Astrocyte (in vitro differentiated cells and primary cell): ENCODE measurements at regions not wholly inside any gene's neighbourhood (a gene's known extent, or its start where the extent isn't known, plus 50 kb on each side); places are given as distances from the start of the nearest gene placed in this dataset.

Experiments used
- DNase-seq: peaks from one replicate; pipeline ENCODE4 v3.0.0-alpha.2; 2010; ENCODE audit warnings: low read depth
- FAIRE-seq: peaks from 2 replicates; lab custom pipeline; 2011; peaks lifted over from hg19 to GRCh38; lab: Jason Lieb, UNC
- H2AFZ ChIP-seq: 2 replicates; pipeline ENCODE4 v1.6.0; 2012; ENCODE audit warnings: low read depth, low read length, inconsistent platforms
- H3K27ac ChIP-seq: 2 replicates; pipeline ENCODE4 v1.5.1; 2011; ENCODE audit warnings: low read depth, low read length, inconsistent platforms
- H3K27me3 ChIP-seq: 2 replicates; pipeline ENCODE4 v1.6.0; 2011; ENCODE audit warnings: low read length, inconsistent platforms; ENCODE audit not compliant: insufficient read depth
- H3K36me3 ChIP-seq: 2 replicates; pipeline ENCODE4 v1.5.1; 2011; ENCODE audit warnings: low read length, inconsistent platforms; ENCODE audit not compliant: insufficient read depth
- H3K4me1 ChIP-seq: 2 replicates; pipeline ENCODE4 v1.5.1; 2011; ENCODE audit warnings: low read length, inconsistent platforms; ENCODE audit not compliant: insufficient read depth
- H3K4me2 ChIP-seq: 2 replicates; pipeline ENCODE4 v1.6.0; 2012; ENCODE audit warnings: low read length, inconsistent platforms
- H3K4me3 ChIP-seq: 2 replicates; pipeline ENCODE4 v1.5.1; 2011; ENCODE audit warnings: low read depth, mild to moderate bottlenecking, low read length, inconsistent platforms; ENCODE audit not compliant: insufficient read depth
- H3K79me2 ChIP-seq: 2 replicates; pipeline ENCODE4 v1.6.0; 2012; ENCODE audit warnings: mild to moderate bottlenecking, low read length, inconsistent platforms; ENCODE audit not compliant: insufficient read depth
- H3K9ac ChIP-seq: 2 replicates; pipeline ENCODE4 v1.6.0; 2012; ENCODE audit warnings: mild to moderate bottlenecking, low read length, inconsistent platforms
- H3K9me3 ChIP-seq: 2 replicates; pipeline ENCODE4 v1.5.1; 2012; ENCODE audit warnings: low read depth, mild to moderate bottlenecking, low read length, inconsistent platforms; ENCODE audit not compliant: insufficient read depth
- H4K20me1 ChIP-seq: 2 replicates; pipeline ENCODE4 v1.6.0; 2012; ENCODE audit warnings: low read length, inconsistent platforms; ENCODE audit not compliant: insufficient read depth
- H3K27ac Mint-ChIP-seq: one replicate; pipeline ENCODE4 v1.8.0; 2021; ENCODE audit warnings: mild to moderate bottlenecking, mixed read lengths; ENCODE audit not compliant: unreplicated experiment
- H3K27me3 Mint-ChIP-seq: one replicate; pipeline ENCODE4 v1.8.0; 2021; ENCODE audit warnings: low read depth, mixed read lengths; ENCODE audit not compliant: unreplicated experiment
- H3K36me3 Mint-ChIP-seq: one replicate; pipeline ENCODE4 v1.8.0; 2021; ENCODE audit warnings: low read depth, mixed read lengths; ENCODE audit not compliant: unreplicated experiment
- H3K4me1 Mint-ChIP-seq: one replicate; pipeline ENCODE4 v1.8.0; 2021; ENCODE audit warnings: low read depth, mixed read lengths; ENCODE audit not compliant: unreplicated experiment
- H3K4me3 Mint-ChIP-seq: one replicate; pipeline ENCODE4 v1.8.0; 2021; ENCODE audit warnings: mild to moderate bottlenecking, moderate library complexity, mixed read lengths; ENCODE audit not compliant: unreplicated experiment
- H3K9me3 Mint-ChIP-seq: one replicate; pipeline ENCODE4 v1.8.0; 2021; ENCODE audit warnings: mild to moderate bottlenecking, mixed read lengths; ENCODE audit not compliant: unreplicated experiment
- CTCF ChIP-seq: IDR thresholded peaks from 2 replicates; pipeline ENCODE4 v1.5.1; 2011; ENCODE audit warnings: low read depth, mild to moderate bottlenecking, inconsistent platforms, low read length, moderate library complexity; ENCODE audit not compliant: insufficient read depth
- EZH2 ChIP-seq: IDR thresholded peaks from 2 replicates; pipeline ENCODE4 v1.6.1; 2012; ENCODE audit warnings: mild to moderate bottlenecking, low read length, inconsistent platforms; ENCODE audit not compliant: insufficient read depth

DNA sequence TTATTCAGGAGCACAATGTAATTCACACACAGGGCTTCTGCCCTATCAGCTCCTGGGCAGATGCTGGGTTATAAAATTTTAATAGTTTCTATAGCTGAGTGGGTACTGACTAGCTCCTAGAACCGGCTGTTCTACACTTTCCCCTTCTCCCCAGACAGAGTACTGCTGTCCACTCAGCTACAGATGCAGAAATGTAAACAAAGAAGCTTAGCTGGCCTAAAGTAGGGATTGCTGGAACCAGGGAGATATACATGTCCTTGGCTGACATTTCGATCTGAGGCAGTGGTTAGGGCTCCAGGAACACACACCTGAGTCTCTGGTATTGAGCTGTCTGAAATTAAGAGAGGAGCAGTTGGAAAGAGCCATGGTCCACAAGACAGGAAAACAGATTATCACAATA lies 211.5 kb upstream of the USP24 start:
- Histone ChIP-seq H3K79me2 (no peaks in the 10 kb centered on the region), H3K9me3 (no peaks in the 10 kb centered on the region), H3K4me3 (no peak overlapping the region), H3K9ac (no peak overlapping the region), H3K4me1 (peaks cover 30% of the 10 kb centered on the region), H4K20me1 (no peaks in the 10 kb centered on the region), H3K36me3 (no peaks in the 10 kb centered on the region), H3K27ac (no peak overlapping the region), H3K27me3 (no peaks in the 10 kb centered on the region), H3K4me2 (no peak overlapping the region), H2AFZ (peak overlapping the region; percentile 21)
- H3K27me3 Mint-ChIP-seq = peaks cover 8% of the 10 kb centered on the region
- H3K9me3 Mint-ChIP-seq = no peaks in the 10 kb centered on the region
- H3K27ac Mint-ChIP-seq = no peak overlapping the region
- H3K36me3 Mint-ChIP-seq = no peaks in the 10 kb centered on the region
- no peak overlapping the region for H3K4me3 Mint-ChIP-seq
- FAIRE-seq (no peak), DNase-seq (no peak)
- no peak for TF ChIP-seq EZH2
- peaks cover 21% of the 10 kb centered on the region for H3K4me1 Mint-ChIP-seq

GRCh38 chr1:55426156-55426555 lies 211.0 kb upstream of the USP24 start:
- H3K27me3 Mint-ChIP-seq = peaks cover 6% of the 10 kb centered on the region
- H3K4me3 ChIP-seq = no peak overlapping the region
- H3K9ac ChIP-seq = no peak overlapping the region
- no peaks in the 10 kb centered on the region for H4K20me1 ChIP-seq
- H3K27me3 ChIP-seq = no peaks in the 10 kb centered on the region
- H3K9me3 ChIP-seq = no peaks in the 10 kb centered on the region
- H2AFZ ChIP-seq = no peak overlapping the region
- peaks cover 25% of the 10 kb centered on the region for H3K4me1 Mint-ChIP-seq
- no peak overlapping the region for H3K4me3 Mint-ChIP-seq
- peaks cover 35% of the 10 kb centered on the region for H3K4me1 ChIP-seq
- no peak for TF ChIP-seq EZH2
- no peak for TF ChIP-seq CTCF
- H3K27ac ChIP-seq = no peak overlapping the region
- DNase-seq = no peak
- H3K79me2 ChIP-seq = no peaks in the 10 kb centered on the region
- no peak for FAIRE-seq
- H3K9me3 Mint-ChIP-seq = no peaks in the 10 kb centered on the region
- no peaks in the 10 kb centered on the region for H3K36me3 Mint-ChIP-seq
- H3K36me3 ChIP-seq = no peaks in the 10 kb centered on the region
- H3K4me2 ChIP-seq = no peak overlapping the region
- H3K27ac Mint-ChIP-seq = no peak overlapping the region

DNA sequence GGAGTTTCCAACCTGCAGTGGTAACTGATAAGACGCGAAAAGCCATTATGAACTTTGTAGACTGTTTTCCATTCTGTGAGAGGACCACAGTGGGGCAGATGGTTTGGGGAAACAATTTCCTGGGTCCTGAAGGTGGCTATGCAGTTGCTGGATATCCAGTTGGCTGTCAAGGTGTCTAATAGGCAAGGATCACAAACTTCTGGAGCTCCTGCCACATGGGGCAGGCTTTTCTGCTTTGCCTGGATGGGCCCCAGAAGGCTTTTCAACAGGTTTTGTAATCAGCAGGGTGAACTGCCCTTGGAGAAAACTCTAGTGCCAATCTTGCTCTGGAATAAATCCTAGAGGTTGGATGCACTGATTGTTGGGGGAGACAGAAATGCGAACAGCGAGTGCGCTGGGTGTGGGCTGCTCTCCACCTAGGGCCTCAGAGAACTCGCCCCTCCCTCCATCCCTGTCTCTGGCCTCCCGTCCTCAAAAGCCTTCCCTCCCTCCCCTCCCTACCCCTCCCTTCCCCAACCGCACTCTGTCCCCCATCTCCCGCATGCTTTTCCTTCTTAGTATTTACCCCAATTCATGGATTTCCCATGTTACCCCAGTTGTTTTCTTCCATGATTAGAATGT lies 210.3 kb upstream of the USP24 start:
- Histone ChIP-seq H3K79me2 (no peaks in the 10 kb centered on the region), H3K4me3 (no peak overlapping the region), H3K36me3 (no peaks in the 10 kb centered on the region), H3K9me3 (no peaks in the 10 kb centered on the region), H3K4me1 (peaks cover 33% of the 10 kb centered on the region), H3K27me3 (no peaks in the 10 kb centered on the region), H3K9ac (no peak overlapping the region), H3K27ac (no peak overlapping the region), H3K4me2 (no peak overlapping the region), H2AFZ (no peak overlapping the region), H4K20me1 (no peaks in the 10 kb centered on the region)
- Mint-ChIP-seq H3K4me3 (no peak overlapping the region), H3K36me3 (no peaks in the 10 kb centered on the region), H3K9me3 (no peaks in the 10 kb centered on the region), H3K27ac (no peak overlapping the region), H3K4me1 (peaks cover 28% of the 10 kb centered on the region), H3K27me3 (peaks cover 6% of the 10 kb centered on the region)
- FAIRE-seq = no peak
- TF ChIP-seq CTCF (no peak), EZH2 (no peak)
- no peak for DNase-seq
